GM23338 (cell line): ENCODE measurements at regions not wholly inside any gene's neighbourhood (a gene's known extent, or its start where the extent isn't known, plus 50 kb on each side); places are given as distances from the start of the nearest gene placed in this dataset.

ENCODE experiments used
- EZH2 ChIP-seq: fragments of 200-600 bp; sonication (generic); IDR thresholded peaks from one replicate; pipeline ENCODE4 v1.8.0; 2017; ENCODE audit warnings: antibody characterized with exemption, mild to moderate bottlenecking, low read depth; ENCODE audit not compliant: unreplicated experiment
- EZH2phosphoT487 ChIP-seq: fragments of 200-600 bp; sonication (generic); IDR thresholded peaks from one replicate; pipeline ENCODE4 v1.8.1; 2018; ENCODE audit warnings: antibody characterized with exemption; ENCODE audit not compliant: unreplicated experiment
- POLR2AphosphoS5 ChIP-seq: IDR thresholded peaks from 2 replicates; pipeline ENCODE4 v1.6.1; 2016; ENCODE audit warnings: antibody characterized with exemption, low read depth
- STAT1 ChIP-seq: IDR thresholded peaks from one replicate; pipeline ENCODE4 v1.6.1; 2016; ENCODE audit warnings: antibody characterized with exemption; ENCODE audit not compliant: unreplicated experiment
- TF ChIP-seq, protein P1 (sequence below), 2 experiments: fragments of 200-600 bp in 1 of 2; sonication (generic) in 1 of 2; conservative IDR thresholded peaks; 2 replicates each; pipeline versions ENCODE4 v1.5.1 to v1.6.1; 2016 to 2017; ENCODE audit warnings: antibody characterized with exemption in 2 of 2, low read depth in 2 of 2, mild to moderate bottlenecking in 2 of 2, moderate library complexity in 1 of 2
- TF ChIP-seq, protein P2 (sequence below): IDR thresholded peaks from one replicate; pipeline ENCODE4 v1.6.1; 2018; ENCODE audit warnings: antibody characterized with exemption; ENCODE audit not compliant: unreplicated experiment

- TF ChIP-seq, protein P1, sequence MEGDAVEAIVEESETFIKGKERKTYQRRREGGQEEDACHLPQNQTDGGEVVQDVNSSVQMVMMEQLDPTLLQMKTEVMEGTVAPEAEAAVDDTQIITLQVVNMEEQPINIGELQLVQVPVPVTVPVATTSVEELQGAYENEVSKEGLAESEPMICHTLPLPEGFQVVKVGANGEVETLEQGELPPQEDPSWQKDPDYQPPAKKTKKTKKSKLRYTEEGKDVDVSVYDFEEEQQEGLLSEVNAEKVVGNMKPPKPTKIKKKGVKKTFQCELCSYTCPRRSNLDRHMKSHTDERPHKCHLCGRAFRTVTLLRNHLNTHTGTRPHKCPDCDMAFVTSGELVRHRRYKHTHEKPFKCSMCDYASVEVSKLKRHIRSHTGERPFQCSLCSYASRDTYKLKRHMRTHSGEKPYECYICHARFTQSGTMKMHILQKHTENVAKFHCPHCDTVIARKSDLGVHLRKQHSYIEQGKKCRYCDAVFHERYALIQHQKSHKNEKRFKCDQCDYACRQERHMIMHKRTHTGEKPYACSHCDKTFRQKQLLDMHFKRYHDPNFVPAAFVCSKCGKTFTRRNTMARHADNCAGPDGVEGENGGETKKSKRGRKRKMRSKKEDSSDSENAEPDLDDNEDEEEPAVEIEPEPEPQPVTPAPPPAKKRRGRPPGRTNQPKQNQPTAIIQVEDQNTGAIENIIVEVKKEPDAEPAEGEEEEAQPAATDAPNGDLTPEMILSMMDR (conservative IDR thresholded peaks at IDR 0.05; ENCODE audit: low read depth in 2 of 2) = no peak
- TF ChIP-seq POLR2AphosphoS5 (no peak), EZH2 (no peak), EZH2phosphoT487 (no peak), STAT1 (no peak)
- TF ChIP-seq, protein P2, sequence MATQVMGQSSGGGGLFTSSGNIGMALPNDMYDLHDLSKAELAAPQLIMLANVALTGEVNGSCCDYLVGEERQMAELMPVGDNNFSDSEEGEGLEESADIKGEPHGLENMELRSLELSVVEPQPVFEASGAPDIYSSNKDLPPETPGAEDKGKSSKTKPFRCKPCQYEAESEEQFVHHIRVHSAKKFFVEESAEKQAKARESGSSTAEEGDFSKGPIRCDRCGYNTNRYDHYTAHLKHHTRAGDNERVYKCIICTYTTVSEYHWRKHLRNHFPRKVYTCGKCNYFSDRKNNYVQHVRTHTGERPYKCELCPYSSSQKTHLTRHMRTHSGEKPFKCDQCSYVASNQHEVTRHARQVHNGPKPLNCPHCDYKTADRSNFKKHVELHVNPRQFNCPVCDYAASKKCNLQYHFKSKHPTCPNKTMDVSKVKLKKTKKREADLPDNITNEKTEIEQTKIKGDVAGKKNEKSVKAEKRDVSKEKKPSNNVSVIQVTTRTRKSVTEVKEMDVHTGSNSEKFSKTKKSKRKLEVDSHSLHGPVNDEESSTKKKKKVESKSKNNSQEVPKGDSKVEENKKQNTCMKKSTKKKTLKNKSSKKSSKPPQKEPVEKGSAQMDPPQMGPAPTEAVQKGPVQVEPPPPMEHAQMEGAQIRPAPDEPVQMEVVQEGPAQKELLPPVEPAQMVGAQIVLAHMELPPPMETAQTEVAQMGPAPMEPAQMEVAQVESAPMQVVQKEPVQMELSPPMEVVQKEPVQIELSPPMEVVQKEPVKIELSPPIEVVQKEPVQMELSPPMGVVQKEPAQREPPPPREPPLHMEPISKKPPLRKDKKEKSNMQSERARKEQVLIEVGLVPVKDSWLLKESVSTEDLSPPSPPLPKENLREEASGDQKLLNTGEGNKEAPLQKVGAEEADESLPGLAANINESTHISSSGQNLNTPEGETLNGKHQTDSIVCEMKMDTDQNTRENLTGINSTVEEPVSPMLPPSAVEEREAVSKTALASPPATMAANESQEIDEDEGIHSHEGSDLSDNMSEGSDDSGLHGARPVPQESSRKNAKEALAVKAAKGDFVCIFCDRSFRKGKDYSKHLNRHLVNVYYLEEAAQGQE = no peak
Measured at GRCh38 chr11:38254913-38255312, 1656.9 kb upstream of the RAG2 start.
